IPS DF 6.9 (cell line): ENCODE measurements at regions not wholly inside any gene's neighbourhood (a gene's known extent, or its start where the extent isn't known, plus 50 kb on each side); places are given as distances from the start of the nearest gene placed in this dataset.

Source experiments
- DNase-seq: peaks from one replicate; pipeline ENCODE4 v3.0.0-alpha.2; 2013; ENCODE audit warnings: low read depth, low spot score
- H3K27ac ChIP-seq: one replicate; pipeline ENCODE4 v1.5.1; 2013; ENCODE audit warnings: low read length, control low read depth
- H3K27me3 ChIP-seq: 2 replicates; pipeline ENCODE4 v1.6.1; 2013; ENCODE audit warnings: mild to moderate bottlenecking, low read length; ENCODE audit not compliant: control insufficient read depth, insufficient read depth
- H3K36me3 ChIP-seq: 2 replicates; pipeline ENCODE4 v1.6.1; 2013; ENCODE audit warnings: low read length; ENCODE audit not compliant: control insufficient read depth, insufficient read depth
- H3K4me1 ChIP-seq: 2 replicates; pipeline ENCODE4 v1.6.1; 2013; ENCODE audit warnings: low read length; ENCODE audit not compliant: control insufficient read depth, insufficient read depth
- H3K4me3 ChIP-seq: 2 replicates; pipeline ENCODE4 v1.5.1; 2013; ENCODE audit warnings: mild to moderate bottlenecking, low read length
- H3K9me3 ChIP-seq: 2 replicates; pipeline ENCODE4 v1.6.1; 2013; ENCODE audit warnings: low read length, inconsistent platforms; ENCODE audit not compliant: control insufficient read depth, insufficient read depth
- WGBS: extraction: QIAGEN DNeasy Blood & Tissue Kit; methylation state at CpG from one replicate; pipeline ENCODE4 v1.1.7; 2013; ENCODE audit warnings: mixed read lengths, missing lambda C conversion rate; ENCODE audit not compliant: insufficient read length, insufficient coverage; 5-methylcytosine and 5-hydroxymethylcytosine counted together

- peaks cover 22% of the 10 kb centered on the region; the same call in 1 of the 2 replicates for H3K27me3 ChIP-seq
- WGBS, result no CpG with 5 or more reads among the region's 8 CpGs
Observed at GRCh38 chr1:5227114-5227513, 572.7 kb downstream of the AJAP1 start.

DNA sequence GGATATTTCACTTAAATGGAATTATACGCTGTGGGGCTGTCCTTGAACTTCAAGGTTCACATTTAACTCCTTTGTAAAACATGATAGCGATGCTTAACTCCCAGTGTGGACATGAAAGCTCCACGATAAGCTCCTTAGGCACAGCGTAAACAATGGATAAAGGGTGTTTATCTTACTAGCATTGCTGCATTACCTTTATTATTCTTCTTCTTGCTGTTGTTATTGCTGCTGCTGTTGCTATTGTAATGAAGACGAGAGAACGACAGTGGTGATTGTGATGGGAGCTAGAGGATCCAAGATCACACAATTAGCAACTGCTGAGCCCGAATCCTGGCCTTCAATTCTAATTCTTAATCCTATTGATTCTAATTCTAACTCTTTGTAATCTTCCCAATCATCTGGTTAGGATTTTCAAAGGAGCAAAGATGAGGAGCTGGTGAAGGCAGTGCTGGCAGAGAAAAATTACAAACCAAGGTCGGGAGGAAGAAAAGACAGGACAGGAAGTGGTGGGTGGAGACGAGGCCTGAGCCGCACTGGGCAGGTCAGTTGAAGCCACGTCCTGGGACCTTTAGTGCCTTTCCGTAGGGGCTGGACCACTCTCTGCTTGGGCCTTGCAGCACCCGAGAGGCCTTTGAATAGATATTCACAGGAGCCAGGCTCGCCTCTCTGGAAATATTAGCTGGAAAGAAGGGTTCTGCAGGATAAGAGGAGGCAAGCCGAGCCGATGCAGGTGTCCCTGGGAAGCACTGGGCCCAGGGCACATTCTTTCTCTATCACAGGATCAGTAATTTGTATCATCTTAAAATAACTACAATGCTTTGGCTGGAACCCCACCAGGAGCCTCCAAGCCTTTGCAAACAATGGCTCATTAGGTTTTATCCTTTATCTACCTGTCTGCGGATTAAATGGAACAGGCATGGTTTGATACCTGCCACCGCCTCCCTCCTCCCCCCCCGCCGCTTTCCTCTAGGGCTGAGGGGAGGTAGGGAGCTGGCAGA, 571.6 kb downstream of the AJAP1 start:
- Histone ChIP-seq H3K4me1 (no peaks in the 10 kb centered on the region), H3K27ac (no peak overlapping the region), H3K9me3 (peaks cover 3% of the 10 kb centered on the region; the same call in 1 of the 2 replicates), H3K27me3 (peaks cover 22% of the 10 kb centered on the region; the same call in 1 of the 2 replicates), H3K4me3 (no peak overlapping the region), H3K36me3 (no peaks in the 10 kb centered on the region)
- DNase-seq, result no peak
- WGBS, result no CpG with 5 or more reads among the region's 20 CpGs

More at GRCh38 chr1:5227114-5227513, 572.7 kb downstream of the AJAP1 start:
- Histone ChIP-seq H3K9me3 (peaks cover 1% of the 10 kb centered on the region; the same call in 1 of the 2 replicates), H3K4me3 (no peak overlapping the region), H3K36me3 (no peaks in the 10 kb centered on the region), H3K4me1 (no peaks in the 10 kb centered on the region), H3K27ac (no peak overlapping the region)
- DNase-seq, result no peak

- peaks cover 24% of the 10 kb centered on the region; the same call in 1 of the 2 replicates for H3K27me3 ChIP-seq
- H3K9me3 ChIP-seq, result peaks cover 3% of the 10 kb centered on the region; the same call in 1 of the 2 replicates
- DNase-seq, result no peak
- no peak overlapping the region for H3K4me3 ChIP-seq
- no peaks in the 10 kb centered on the region for H3K36me3 ChIP-seq
- no peak overlapping the region for H3K27ac ChIP-seq
- no peaks in the 10 kb centered on the region for H3K4me1 ChIP-seq
- WGBS, result no CpG with 5 or more reads among the region's 4 CpGs
Observed at GRCh38 chr1:5223206-5223605, 568.8 kb downstream of the AJAP1 start.

GRCh38 chr1:5222626-5223025, 568.2 kb downstream of the AJAP1 start:
- Histone ChIP-seq H3K4me3 (no peak overlapping the region), H3K27ac (no peak overlapping the region), H3K27me3 (peaks cover 24% of the 10 kb centered on the region; the same call in 1 of the 2 replicates), H3K9me3 (peaks cover 3% of the 10 kb centered on the region; the same call in 1 of the 2 replicates), H3K36me3 (no peaks in the 10 kb centered on the region), H3K4me1 (no peaks in the 10 kb centered on the region)
- no CpG with 5 or more reads among the region's 4 CpGs for WGBS
- no peak for DNase-seq

DNA sequence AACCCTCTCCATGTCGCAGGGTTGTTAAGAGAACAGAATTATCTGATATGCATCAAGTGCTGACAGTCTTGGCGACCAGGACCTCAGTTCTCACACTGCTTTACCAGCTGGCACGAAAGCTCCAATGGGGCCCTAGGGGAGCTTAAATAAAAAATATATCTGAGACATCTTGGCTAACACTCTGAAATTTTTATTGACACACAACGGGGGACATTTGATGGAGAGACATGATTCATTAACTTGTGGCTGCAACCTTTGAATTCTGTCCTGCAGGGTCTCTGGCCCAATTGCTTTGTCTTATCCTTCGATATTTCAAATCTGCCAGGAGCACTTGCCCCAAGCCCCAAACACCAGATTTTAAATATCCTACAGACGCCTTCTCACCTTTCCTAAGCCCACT, 567.0 kb downstream of the AJAP1 start:
- Histone ChIP-seq H3K27me3 (peaks cover 24% of the 10 kb centered on the region; the same call in 1 of the 2 replicates), H3K27ac (no peak overlapping the region), H3K4me1 (no peaks in the 10 kb centered on the region), H3K4me3 (no peak overlapping the region), H3K36me3 (no peaks in the 10 kb centered on the region), H3K9me3 (peaks cover 3% of the 10 kb centered on the region; the same call in 1 of the 2 replicates)
- no peak for DNase-seq
- WGBS, result no CpG with 5 or more reads among the region's 6 CpGs

DNA sequence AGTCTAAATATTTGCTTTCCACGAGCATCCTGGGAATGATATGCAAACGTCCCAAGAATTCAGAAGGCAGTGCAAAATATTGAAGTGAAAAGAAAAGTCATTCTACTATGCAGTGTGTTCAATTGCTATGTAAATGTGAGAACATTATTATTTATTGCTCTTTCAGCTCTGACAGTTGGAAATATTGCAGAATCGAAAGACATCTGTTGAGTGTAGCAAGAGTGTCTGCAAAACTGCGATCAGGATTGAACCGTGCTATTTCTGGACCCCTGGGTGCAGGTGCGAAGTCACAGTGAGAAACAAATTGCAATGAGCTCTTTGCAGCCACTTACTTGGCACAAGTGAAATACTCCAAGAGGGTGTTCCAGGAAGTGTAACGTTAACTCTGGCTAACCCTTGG, 566.4 kb downstream of the AJAP1 start:
- no peak overlapping the region for H3K27ac ChIP-seq
- no peaks in the 10 kb centered on the region for H3K36me3 ChIP-seq
- DNase-seq, result no peak
- no peaks in the 10 kb centered on the region for H3K4me1 ChIP-seq
- no peak overlapping the region for H3K4me3 ChIP-seq
- WGBS, result no CpG with 5 or more reads among the region's 7 CpGs
- H3K27me3 ChIP-seq, result peaks cover 24% of the 10 kb centered on the region; the same call in 1 of the 2 replicates
- H3K9me3 ChIP-seq, result peaks cover 3% of the 10 kb centered on the region; the same call in 1 of the 2 replicates

DNA sequence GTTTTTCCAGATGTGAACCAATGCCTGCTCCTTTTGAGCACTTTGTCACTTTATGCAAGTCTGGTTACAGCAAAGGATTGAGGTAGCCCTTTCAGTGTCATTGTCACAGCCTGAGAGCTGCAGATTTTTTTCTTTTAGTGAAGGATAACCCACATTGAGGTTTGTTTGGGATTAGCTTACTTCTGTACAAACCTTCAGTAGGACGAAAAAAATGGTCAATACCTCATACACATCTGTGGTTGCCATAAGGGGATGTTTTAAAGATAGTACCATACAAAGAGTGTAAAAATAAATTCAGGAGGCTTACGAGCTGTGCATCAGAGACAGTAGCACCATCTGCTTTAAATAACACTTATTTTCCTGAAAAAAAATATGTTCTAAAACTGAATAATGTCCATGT, 566.0 kb downstream of the AJAP1 start:
- WGBS, result no CpG with 5 or more reads among the region's 2 CpGs
- H3K9me3 ChIP-seq, result peaks cover 3% of the 10 kb centered on the region; the same call in 1 of the 2 replicates
- DNase-seq, result no peak
- H3K27ac ChIP-seq, result no peak overlapping the region
- H3K36me3 ChIP-seq, result no peaks in the 10 kb centered on the region
- H3K27me3 ChIP-seq, result peaks cover 23% of the 10 kb centered on the region; the same call in 1 of the 2 replicates
- no peak overlapping the region for H3K4me3 ChIP-seq
- no peaks in the 10 kb centered on the region for H3K4me1 ChIP-seq

DNA sequence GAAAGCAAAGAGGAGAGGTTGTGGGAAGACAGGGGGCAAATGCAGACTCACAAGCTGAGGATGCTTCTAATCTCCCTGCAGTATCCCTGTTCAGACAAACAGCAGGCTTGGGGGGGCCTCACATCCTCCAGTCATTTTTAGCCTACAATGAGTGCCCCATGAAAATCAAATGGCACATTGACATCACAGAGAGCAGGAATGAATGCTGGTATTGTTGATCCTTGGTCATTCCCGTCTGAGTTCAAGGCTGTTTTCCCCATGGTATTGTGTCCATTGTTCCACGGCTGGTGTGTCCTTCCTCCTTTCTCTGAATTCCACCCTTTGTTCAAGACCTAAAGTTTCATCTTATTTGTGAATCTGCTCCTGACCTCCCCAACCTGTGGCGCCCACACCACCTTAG, 545.6 kb downstream of the AJAP1 start:
- no peaks in the 10 kb centered on the region for H3K27me3 ChIP-seq
- H3K27ac ChIP-seq, result no peak overlapping the region
- H3K9me3 ChIP-seq, result peaks cover 7% of the 10 kb centered on the region
- DNase-seq, result no peak
- H3K4me1 ChIP-seq, result no peaks in the 10 kb centered on the region
- no CpG with 5 or more reads among the region's 3 CpGs for WGBS
- no peak overlapping the region for H3K4me3 ChIP-seq
- no peaks in the 10 kb centered on the region for H3K36me3 ChIP-seq

DNA sequence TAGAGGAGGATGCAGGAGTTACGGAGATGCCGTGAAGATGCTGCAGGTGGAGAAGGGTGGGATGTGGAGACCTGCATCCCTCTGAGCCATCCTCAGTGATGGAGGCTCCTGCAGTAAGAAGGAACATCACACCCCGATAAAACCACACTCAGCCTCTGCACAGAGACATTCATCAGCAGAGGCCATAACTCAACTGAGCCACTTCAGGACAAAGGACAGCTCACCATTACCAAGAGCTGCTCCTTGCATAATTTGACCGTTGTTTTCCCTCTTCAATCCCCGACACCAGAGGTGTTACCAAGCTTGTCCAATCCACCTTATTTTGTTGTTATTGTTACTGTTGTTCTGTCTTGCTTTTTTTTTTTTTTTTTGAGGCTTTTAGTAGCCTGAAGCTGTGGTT, 543.9 kb downstream of the AJAP1 start:
- H3K27ac ChIP-seq, result no peak overlapping the region
- H3K4me1 ChIP-seq, result no peaks in the 10 kb centered on the region
- no CpG with 5 or more reads among the region's 5 CpGs for WGBS
- no peak for DNase-seq
- no peak overlapping the region for H3K4me3 ChIP-seq
- no peaks in the 10 kb centered on the region for H3K36me3 ChIP-seq
- no peaks in the 10 kb centered on the region for H3K27me3 ChIP-seq
- peaks cover 9% of the 10 kb centered on the region for H3K9me3 ChIP-seq

- no peak for DNase-seq
- Histone ChIP-seq H3K4me1 (no peaks in the 10 kb centered on the region), H3K27me3 (no peaks in the 10 kb centered on the region), H3K36me3 (no peaks in the 10 kb centered on the region), H3K9me3 (peaks cover 5% of the 10 kb centered on the region; the same call in 1 of the 2 replicates), H3K4me3 (no peak overlapping the region), H3K27ac (no peak overlapping the region)
- no CpG with 5 or more reads among the region's 6 CpGs for WGBS
Observed at GRCh38 chr1:5191470-5191869, 537.1 kb downstream of the AJAP1 start.
